ENCODE measurements at regions not wholly inside any gene's neighbourhood (a gene's known extent, or its start where the extent isn't known, plus 50 kb on each side); places are given as distances from the start of the nearest gene placed in this dataset.

GRCh38 chr12:11963841-11964471 lies 106.8 kb upstream of the BCL2L14 start:
- Histone ChIP-seq H3K27me3 (ENCODE audit: insufficient read depth, low read length) (no peaks in the 10 kb centered on the region), H3K79me2 (ENCODE audit: insufficient read depth, low read length) (no peaks in the 10 kb centered on the region), H2AFZ (ENCODE audit: low read depth, low read length) (no peak overlapping the region), H4K20me1 (ENCODE audit: insufficient read depth, low read length) (no peaks in the 10 kb centered on the region), H3K4me2 (ENCODE audit: low read length) (no peak overlapping the region), H3K27ac (ENCODE audit: low read depth, low read length) (no peak overlapping the region), H3K36me3 (ENCODE audit: insufficient read depth, low read length) (no peaks in the 10 kb centered on the region), H3K4me3 (ENCODE audit: insufficient read depth, low read depth, low read length) (no peak overlapping the region), H3K9me3 (ENCODE audit: insufficient read depth, low read depth, low read length) (no peaks in the 10 kb centered on the region), H3K9ac (ENCODE audit: low read length) (no peak overlapping the region), H3K4me1 (ENCODE audit: insufficient read depth, low read length) (peaks cover 6% of the 10 kb centered on the region)
- H3K36me3 Mint-ChIP-seq (ENCODE audit: low read depth, unreplicated experiment): peaks cover 4% of the 10 kb centered on the region
- peaks cover 6% of the 10 kb centered on the region for H3K9me3 Mint-ChIP-seq (ENCODE audit: unreplicated experiment)
- FAIRE-seq (no peak), DNase-seq (ENCODE audit: low read depth) (no peak)
- H3K27me3 Mint-ChIP-seq (ENCODE audit: low read depth, unreplicated experiment): peaks cover 2% of the 10 kb centered on the region
- H3K27ac Mint-ChIP-seq (ENCODE audit: unreplicated experiment): no peak overlapping the region
- TF ChIP-seq CTCF (IDR thresholded peaks at IDR 0.05; ENCODE audit: insufficient read depth, low read depth, low read length) (no peak), EZH2 (IDR thresholded peaks at IDR 0.05; ENCODE audit: insufficient read depth, low read length) (no peak)
- peaks cover 8% of the 10 kb centered on the region for H3K4me1 Mint-ChIP-seq (ENCODE audit: low read depth, unreplicated experiment)
- no peak overlapping the region for H3K4me3 Mint-ChIP-seq (ENCODE audit: unreplicated experiment)

GRCh38 chr12:11965258-11965910 lies 105.4 kb upstream of the BCL2L14 start:
- H3K79me2 ChIP-seq (ENCODE audit: insufficient read depth, low read length): no peaks in the 10 kb centered on the region
- H3K4me2 ChIP-seq (ENCODE audit: low read length): no peak overlapping the region
- FAIRE-seq (no peak), DNase-seq (ENCODE audit: low read depth) (no peak)
- H3K36me3 ChIP-seq (ENCODE audit: insufficient read depth, low read length): no peaks in the 10 kb centered on the region
- peaks cover 5% of the 10 kb centered on the region for H3K4me1 Mint-ChIP-seq (ENCODE audit: low read depth, unreplicated experiment)
- no peak overlapping the region for H2AFZ ChIP-seq (ENCODE audit: low read depth, low read length)
- H3K4me3 ChIP-seq (ENCODE audit: insufficient read depth, low read depth, low read length): no peak overlapping the region
- H3K27ac ChIP-seq (ENCODE audit: low read depth, low read length): no peak overlapping the region
- H3K4me3 Mint-ChIP-seq (ENCODE audit: unreplicated experiment): no peak overlapping the region
- H3K4me1 ChIP-seq (ENCODE audit: insufficient read depth, low read length): no peaks in the 10 kb centered on the region
- H4K20me1 ChIP-seq (ENCODE audit: insufficient read depth, low read length): no peaks in the 10 kb centered on the region
- no peak overlapping the region for H3K9ac ChIP-seq (ENCODE audit: low read length)
- H3K27me3 ChIP-seq (ENCODE audit: insufficient read depth, low read length): no peaks in the 10 kb centered on the region
- peaks cover 6% of the 10 kb centered on the region for H3K27me3 Mint-ChIP-seq (ENCODE audit: low read depth, unreplicated experiment)
- TF ChIP-seq EZH2 (IDR thresholded peaks at IDR 0.05; ENCODE audit: insufficient read depth, low read length) (no peak), CTCF (IDR thresholded peaks at IDR 0.05; ENCODE audit: insufficient read depth, low read depth, low read length) (no peak)
- peaks cover 4% of the 10 kb centered on the region for H3K36me3 Mint-ChIP-seq (ENCODE audit: low read depth, unreplicated experiment)
- H3K27ac Mint-ChIP-seq (ENCODE audit: unreplicated experiment): no peak overlapping the region
- peaks cover 8% of the 10 kb centered on the region for H3K9me3 Mint-ChIP-seq (ENCODE audit: unreplicated experiment)
- no peaks in the 10 kb centered on the region for H3K9me3 ChIP-seq (ENCODE audit: insufficient read depth, low read depth, low read length)

Data from astrocyte (in vitro differentiated cells and primary cell).